Stimulated activated CD8-positive, alpha-beta memory T cell treated with anti-CD3 and anti-CD28 coated beads, Interleukin-15, amount 100 ng/mL, for 48 hours (primary cell): ENCODE measurements at regions not wholly inside any gene's neighbourhood (a gene's known extent, or its start where the extent isn't known, plus 50 kb on each side); places are given as distances from the start of the nearest gene placed in this dataset.

Source experiments
- DNase-seq, 2 donors: peaks; one replicate each; pipeline ENCODE4 v3.0.0-alpha.2; 2020; ENCODE audit warnings: low read depth in 2 of 2

GRCh38 chr18:24936691-24937090 is 415.3 kb downstream of the ZNF521 start:
- no peak for DNase-seq

GRCh38 chr18:24937639-24938275 is 414.2 kb downstream of the ZNF521 start:
- DNase-seq = no peak

GRCh38 chr18:24940416-24940815 is 411.6 kb downstream of the ZNF521 start:
- DNase-seq = no peak

- no peak for DNase-seq
Measured at GRCh38 chr18:24941174-24941951, 410.6 kb downstream of the ZNF521 start.

- DNase-seq = no peak
Measured at GRCh38 chr18:24942144-24942543, 409.8 kb downstream of the ZNF521 start.

GRCh38 chr18:24947521-24948305 is 404.3 kb downstream of the ZNF521 start:
- no peak for DNase-seq

GRCh38 chr18:24949908-24950307 is 402.1 kb downstream of the ZNF521 start:
- DNase-seq = no peak

- DNase-seq = no peak
Measured at GRCh38 chr18:24954341-24954740, 397.6 kb downstream of the ZNF521 start.

- no peak for DNase-seq
Measured at GRCh38 chr18:24958001-24958400, 394.0 kb downstream of the ZNF521 start.

- no peak for DNase-seq
Measured at GRCh38 chr18:24959051-24959476, 392.9 kb downstream of the ZNF521 start.

- DNase-seq = no peak
Measured at GRCh38 chr18:24964216-24964615, 387.8 kb downstream of the ZNF521 start.

- no peak for DNase-seq
Measured at GRCh38 chr18:24968238-24968775, 383.7 kb downstream of the ZNF521 start.

GRCh38 chr18:24972577-24972976 is 379.4 kb downstream of the ZNF521 start:
- no peak for DNase-seq

GRCh38 chr18:24974431-24974830 is 377.5 kb downstream of the ZNF521 start:
- DNase-seq = no peak

- DNase-seq = no peak
Measured at GRCh38 chr18:24975496-24976372, 376.2 kb downstream of the ZNF521 start.

GRCh38 chr18:24976502-24976901 is 375.5 kb downstream of the ZNF521 start:
- no peak for DNase-seq

GRCh38 chr18:24979235-24979634 is 372.7 kb downstream of the ZNF521 start:
- no peak for DNase-seq

GRCh38 chr18:24982831-24983230 is 369.1 kb downstream of the ZNF521 start:
- DNase-seq = no peak

- DNase-seq = no peak
Measured at GRCh38 chr18:24983566-24984139, 368.3 kb downstream of the ZNF521 start.

GRCh38 chr18:24985586-24985985 is 366.4 kb downstream of the ZNF521 start:
- no peak for DNase-seq
